ENCODE measurements at regions not wholly inside any gene's neighbourhood (a gene's known extent, or its start where the extent isn't known, plus 50 kb on each side); places are given as distances from the start of the nearest gene placed in this dataset.
"Not testable (repeated sequence)": the region's sequence is repeated elsewhere in the genome, so short reads cannot be mapped to it uniquely, and the experiment has no call there.

DNA sequence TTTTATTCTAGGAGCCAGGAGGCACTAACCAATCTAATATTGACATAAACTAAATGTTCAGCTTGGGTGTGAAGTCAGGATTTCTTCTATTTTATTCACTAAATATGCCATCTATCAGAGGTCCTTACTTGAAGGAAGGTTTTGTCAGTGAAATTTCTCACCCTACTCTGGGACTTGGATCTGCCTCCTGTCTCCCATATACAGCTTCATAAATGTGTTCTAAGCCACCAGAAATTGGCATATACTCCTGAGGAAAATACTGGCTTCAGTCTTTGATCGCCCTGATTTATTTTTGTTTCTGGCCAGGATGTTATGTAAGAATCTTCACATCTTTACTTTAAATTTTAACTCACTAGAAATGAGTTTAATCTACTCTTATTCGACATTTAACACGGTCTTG lies 647.7 kb downstream of the C6orf118 start:
- 10 to 100% (median 86%) methylated on average over 1 to 3 of the region's 3 CpGs for WGBS, 10 experiments
- in situ Hi-C loops (cut with MboI; ENCODE audit: low pct_unique_long_range_greater_than_20kb in 2 of 9, low sequenced_read_pairs in 9 of 9, unreplicated experiment in 9 of 9): no loop called here

GRCh38 chr6:164660781-164661180 lies 648.6 kb downstream of the C6orf118 start:
- in situ Hi-C loops (cut with MboI; ENCODE audit: low pct_unique_long_range_greater_than_20kb in 2 of 9, low sequenced_read_pairs in 9 of 9, unreplicated experiment in 9 of 9): no loop called here
- no peak for ATAC-seq (replicated peaks in 6 of 8)
- 0 to 100% (median 86%) methylated on average over 1 of the region's 1 CpG; no CpG with 5 or more reads in 1 of the 10 experiments for WGBS, 10 experiments

More for the DNA sequence above, 647.7 kb downstream of the C6orf118 start:
- no peak for ATAC-seq (replicated peaks in 6 of 8)
- Histone ChIP-seq H3K4me1 (replicated peaks in 1 of 2) (no peaks in the 10 kb centered on the region), H3K27ac (no peak overlapping the region), H3K4me3 (no peak overlapping the region)

GRCh38 chr6:164640956-164641355 lies 668.4 kb downstream of the C6orf118 start:
- WGBS, 10 experiments: 4 to 80% (median 40%) methylated on average over 1 to 4 of the region's 4 CpGs; no CpG with 5 or more reads in 1 of the 10 experiments
- Histone ChIP-seq H3K4me1 (replicated peaks in 1 of 2) (no peaks in the 10 kb centered on the region), H3K27ac (no peak overlapping the region), H3K4me3 (no peak overlapping the region)
- no peak for ATAC-seq (replicated peaks in 6 of 8)
- in situ Hi-C loops (cut with MboI; ENCODE audit: low pct_unique_long_range_greater_than_20kb in 2 of 9, low sequenced_read_pairs in 9 of 9, unreplicated experiment in 9 of 9): no loop called here

More at GRCh38 chr6:164660781-164661180, 648.6 kb downstream of the C6orf118 start:
- Histone ChIP-seq H3K27ac (no peak overlapping the region), H3K4me3 (no peak overlapping the region), H3K4me1 (replicated peaks in 1 of 2) (no peaks in the 10 kb centered on the region)

GRCh38 chr6:164628302-164628931 lies 681.0 kb downstream of the C6orf118 start:
- no peak overlapping the region for H3K27ac ChIP-seq
- ATAC-seq (replicated peaks in 6 of 8): no peak
- H3K4me3 ChIP-seq: no peak overlapping the region
- 83 to 100% (median 90%) methylated on average over 1 to 2 of the region's 2 CpGs; no CpG with 5 or more reads in 3 of the 10 experiments for WGBS, 10 experiments
- no peaks in the 10 kb centered on the region for H3K4me1 ChIP-seq (replicated peaks in 1 of 2)
- in situ Hi-C loops (cut with MboI; ENCODE audit: low pct_unique_long_range_greater_than_20kb in 2 of 9, low sequenced_read_pairs in 9 of 9, unreplicated experiment in 9 of 9): no loop called here

GRCh38 chr6:164616917-164617524 lies 692.4 kb downstream of the C6orf118 start:
- 0 to 100% (median 65%) methylated on average over 1 to 2 of the region's 2 CpGs; no CpG with 5 or more reads in 2 of the 10 experiments for WGBS, 10 experiments
- in situ Hi-C loops (cut with MboI; ENCODE audit: low pct_unique_long_range_greater_than_20kb in 2 of 9, low sequenced_read_pairs in 9 of 9, unreplicated experiment in 9 of 9): no loop called here
- Histone ChIP-seq H3K4me1 (replicated peaks in 1 of 2) (peaks cover 2 to 6% of the 10 kb centered on the region in 2 donors), H3K4me3 (no peak overlapping the region), H3K27ac (no peak overlapping the region)
- no peak for ATAC-seq (replicated peaks in 6 of 8)

- ATAC-seq (replicated peaks in 6 of 8): peak in 4 of 8 experiments; percentile 32 to 61 (median 40)
- 0 to 73% (median 53%) methylated on average over 1 to 3 of the region's 3 CpGs; no CpG with 5 or more reads in 2 of the 10 experiments for WGBS, 10 experiments
- in situ Hi-C loops (cut with MboI; ENCODE audit: low pct_unique_long_range_greater_than_20kb in 2 of 9, low sequenced_read_pairs in 9 of 9, unreplicated experiment in 9 of 9): no loop called here
- Histone ChIP-seq H3K27ac (no peak overlapping the region), H3K4me1 (replicated peaks in 1 of 2) (peaks cover 6 to 15% of the 10 kb centered on the region in 2 donors), H3K4me3 (no peak overlapping the region)
Measured at GRCh38 chr6:164612751-164613150, 696.7 kb downstream of the C6orf118 start.

DNA sequence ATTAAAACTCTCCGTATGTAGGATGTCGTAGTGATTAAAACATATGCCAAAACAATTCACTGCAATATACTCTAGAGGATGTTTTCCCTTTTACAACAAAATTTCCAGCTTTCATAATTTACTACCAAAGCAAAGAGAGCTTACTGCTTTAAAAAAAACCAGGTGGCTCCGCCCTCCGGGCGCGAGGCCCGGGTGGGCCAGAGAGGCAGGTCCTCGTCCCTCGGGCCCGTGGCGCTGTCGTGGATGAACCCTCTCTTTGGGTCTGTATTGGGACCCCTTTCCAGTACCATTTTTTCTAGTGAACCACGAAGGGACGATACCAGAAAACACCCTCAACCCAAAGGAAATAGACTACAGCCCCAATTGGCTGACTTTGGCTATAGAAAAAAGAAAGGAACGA lies 698.5 kb downstream of the C6orf118 start:
- H3K4me1 ChIP-seq (replicated peaks in 1 of 2): peaks cover 6 to 15% of the 10 kb centered on the region in 2 donors
- in situ Hi-C loops (cut with MboI; ENCODE audit: low pct_unique_long_range_greater_than_20kb in 2 of 9, low sequenced_read_pairs in 9 of 9, unreplicated experiment in 9 of 9); H3K27ac ChIP-seq; ATAC-seq (replicated peaks in 6 of 8); H3K4me3 ChIP-seq: not testable (repeated sequence)
- WGBS, 10 experiments: 20 to 99% (median 80%) methylated on average over 1 to 11 of the region's 15 CpGs; no CpG with 5 or more reads in 1 of the 10 experiments

- 46 to 100% (median 93%) methylated on average over 1 to 14 of the region's 15 CpGs; no CpG with 5 or more reads in 1 of the 10 experiments for WGBS, 10 experiments
- in situ Hi-C loops (cut with MboI; ENCODE audit: low pct_unique_long_range_greater_than_20kb in 2 of 9, low sequenced_read_pairs in 9 of 9, unreplicated experiment in 9 of 9); H3K4me3 ChIP-seq: not testable (repeated sequence)
Measured at GRCh38 chr6:164602415-164602814, 707.0 kb downstream of the C6orf118 start.

DNA sequence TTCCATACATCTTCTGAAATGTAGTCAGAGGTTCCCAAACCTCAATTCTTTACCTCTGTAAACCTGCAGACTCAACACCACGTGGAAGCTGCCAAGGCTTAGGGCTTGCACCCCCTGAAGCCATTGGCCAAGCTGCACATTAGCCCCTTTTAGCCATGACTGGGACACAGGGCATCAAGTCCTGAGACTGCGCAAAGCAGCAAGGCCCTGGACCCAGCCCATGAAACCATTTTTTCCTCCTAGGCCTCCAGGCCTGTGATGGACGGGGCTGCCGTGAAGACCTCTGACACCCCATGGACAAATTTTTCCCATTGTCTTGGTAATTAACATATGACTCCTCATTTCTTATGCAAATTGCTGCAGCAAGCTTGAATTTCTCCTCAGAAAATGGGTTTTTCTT lies 727.8 kb downstream of the C6orf118 start:
- Histone ChIP-seq H3K4me1 (replicated peaks in 1 of 2) (peaks cover 0 to 11% of the 10 kb centered on the region in 2 donors), H3K4me3 (no peak overlapping the region), H3K27ac (no peak overlapping the region)
- in situ Hi-C loops (cut with MboI; ENCODE audit: low pct_unique_long_range_greater_than_20kb in 2 of 9, low sequenced_read_pairs in 9 of 9, unreplicated experiment in 9 of 9): no loop called here
- 30 to 90% (median 60%) methylated on average over 1 to 3 of the region's 4 CpGs; no CpG with 5 or more reads in 2 of the 10 experiments for WGBS, 10 experiments
- ATAC-seq (replicated peaks in 6 of 8): no peak

More at GRCh38 chr6:164602415-164602814, 707.0 kb downstream of the C6orf118 start:
- not testable (repeated sequence) for ATAC-seq (replicated peaks in 6 of 8); H3K27ac ChIP-seq; H3K4me1 ChIP-seq (replicated peaks in 1 of 2)

GRCh38 chr6:164579035-164579434 lies 730.4 kb downstream of the C6orf118 start:
- in situ Hi-C loops (cut with MboI; ENCODE audit: low pct_unique_long_range_greater_than_20kb in 2 of 9, low sequenced_read_pairs in 9 of 9, unreplicated experiment in 9 of 9): no loop called here
- Histone ChIP-seq H3K27ac (no peak overlapping the region), H3K4me1 (replicated peaks in 1 of 2) (no peaks in the 10 kb centered on the region), H3K4me3 (no peak overlapping the region)
- ATAC-seq (replicated peaks in 6 of 8): no peak
- WGBS, 10 experiments: 0 to 85% (median 33%) methylated on average over 2 to 3 of the region's 3 CpGs; no CpG with 5 or more reads in 1 of the 10 experiments

DNA sequence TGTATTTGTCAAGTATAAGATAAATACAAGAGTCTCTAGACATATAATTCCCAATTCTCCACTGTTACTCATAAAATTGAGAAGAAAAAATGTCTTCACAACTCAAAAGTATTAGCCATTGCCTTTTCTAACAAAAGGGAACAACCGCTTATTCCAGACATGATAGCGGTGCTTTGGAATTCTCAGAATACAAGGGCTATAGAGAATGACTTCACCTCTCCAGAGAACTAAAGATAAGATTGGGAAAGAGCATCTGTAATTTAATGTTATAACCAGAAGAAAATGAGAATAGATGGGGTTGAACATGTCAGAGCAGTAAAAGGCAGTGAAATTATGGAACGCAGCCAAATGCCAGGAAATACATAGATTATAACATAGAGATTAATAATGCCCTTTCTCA lies 730.8 kb downstream of the C6orf118 start:
- WGBS, 10 experiments: 38 to 100% (median 58%) methylated on average over 1 to 3 of the region's 3 CpGs
- Histone ChIP-seq H3K4me3 (no peak overlapping the region), H3K4me1 (replicated peaks in 1 of 2) (no peaks in the 10 kb centered on the region), H3K27ac (no peak overlapping the region)
- in situ Hi-C loops (cut with MboI; ENCODE audit: low pct_unique_long_range_greater_than_20kb in 2 of 9, low sequenced_read_pairs in 9 of 9, unreplicated experiment in 9 of 9): no loop called here
- ATAC-seq (replicated peaks in 6 of 8): no peak

DNA sequence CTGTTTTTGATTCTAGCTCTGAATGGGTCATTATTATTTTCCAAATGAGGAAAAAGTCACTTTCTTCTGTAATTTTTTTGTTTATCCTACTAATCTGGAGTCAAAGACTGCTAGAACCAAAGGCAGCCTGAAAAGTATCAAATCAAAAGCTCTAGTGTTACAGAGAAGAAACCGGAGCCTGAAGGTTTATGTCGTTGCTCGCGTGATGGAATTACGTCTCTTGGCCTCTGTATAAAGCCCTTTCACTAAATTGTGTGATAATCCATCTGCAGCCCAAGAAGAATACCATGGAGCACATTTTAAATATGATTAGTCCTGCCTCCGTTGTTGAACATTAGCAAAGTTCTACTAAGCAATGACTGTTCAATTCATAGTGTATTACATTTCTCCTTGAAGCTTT lies 738.6 kb downstream of the C6orf118 start:
- no peak for ATAC-seq (replicated peaks in 6 of 8)
- Histone ChIP-seq H3K27ac (no peak overlapping the region), H3K4me1 (replicated peaks in 1 of 2) (peaks cover 4 to 9% of the 10 kb centered on the region in 2 donors), H3K4me3 (no peak overlapping the region)
- in situ Hi-C loops (cut with MboI; ENCODE audit: low pct_unique_long_range_greater_than_20kb in 2 of 9, low sequenced_read_pairs in 9 of 9, unreplicated experiment in 9 of 9): no loop called here
- 0 to 100% (median 76%) methylated on average over 1 to 6 of the region's 6 CpGs for WGBS, 10 experiments

- in situ Hi-C loops (cut with MboI; ENCODE audit: low pct_unique_long_range_greater_than_20kb in 2 of 9, low sequenced_read_pairs in 9 of 9, unreplicated experiment in 9 of 9): no loop called here
- Histone ChIP-seq H3K4me3 (no peak overlapping the region), H3K27ac (no peak overlapping the region), H3K4me1 (replicated peaks in 1 of 2) (peaks cover 8 to 15% of the 10 kb centered on the region in 2 donors)
- peak in 5 of 8 experiments; percentile 21 to 76 (median 59) for ATAC-seq (replicated peaks in 6 of 8)
- 0 to 50% (median 29%) methylated on average over 1 of the region's 1 CpG; no CpG with 5 or more reads in 5 of the 10 experiments for WGBS, 10 experiments
Measured at GRCh38 chr6:164569509-164569908, 739.9 kb downstream of the C6orf118 start.
